ENCODE measurements at regions not wholly inside any gene's neighbourhood (a gene's known extent, or its start where the extent isn't known, plus 50 kb on each side); places are given as distances from the start of the nearest gene placed in this dataset.

DNA sequence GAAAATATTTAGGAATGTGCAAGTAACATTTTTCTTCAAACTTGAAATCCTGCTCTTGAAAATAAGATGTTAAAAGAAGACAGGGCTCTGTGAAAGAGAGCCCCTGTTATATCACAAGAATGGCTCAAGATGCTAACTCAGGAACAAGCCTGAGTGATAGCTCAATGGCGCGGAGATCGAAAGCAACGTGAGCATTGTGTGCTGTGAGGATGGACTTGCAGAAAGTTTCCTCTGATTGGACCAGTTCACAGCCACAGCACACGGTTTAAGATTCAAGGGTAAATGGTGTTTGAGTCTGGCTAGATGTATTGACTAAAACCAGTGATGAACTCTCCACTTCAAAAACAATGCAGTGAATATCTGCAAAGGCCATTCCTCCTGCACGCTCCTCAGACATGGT, 2387.0 kb downstream of the MAT2B start:
- no peaks in the 10 kb centered on the region for H3K27me3 Mint-ChIP-seq (ENCODE audit: low read depth)
- ChIA-PET POLR2A (no interaction called here), CTCF (no interaction called here)
- H3K4me1 Mint-ChIP-seq (ENCODE audit: low read depth) = no peaks in the 10 kb centered on the region
- H3K27ac Mint-ChIP-seq = no peak overlapping the region
- ATAC-seq (no peak), DNase-seq (no peak)
- peaks cover 15% of the 10 kb centered on the region for H3K9me3 Mint-ChIP-seq (ENCODE audit: insufficient read depth)
- no peaks in the 10 kb centered on the region for H3K36me3 Mint-ChIP-seq (ENCODE audit: low read depth)
- H3K4me3 Mint-ChIP-seq = no peak overlapping the region

- peaks cover 21% of the 10 kb centered on the region for H3K9me3 Mint-ChIP-seq (ENCODE audit: insufficient read depth)
- no peaks in the 10 kb centered on the region for H3K27me3 Mint-ChIP-seq (ENCODE audit: low read depth)
- no peak overlapping the region for H3K27ac Mint-ChIP-seq
- H3K4me1 Mint-ChIP-seq (ENCODE audit: low read depth) = no peaks in the 10 kb centered on the region
- CTCF ChIA-PET = no interaction called here
- no peak overlapping the region for H3K4me3 Mint-ChIP-seq
- H3K36me3 Mint-ChIP-seq (ENCODE audit: low read depth) = no peaks in the 10 kb centered on the region
- POLR2A ChIA-PET = no interaction called here
- ATAC-seq (no peak), DNase-seq (no peak)
Measured at GRCh38 chr5:165894916-165895315, 2389.5 kb downstream of the MAT2B start.

GRCh38 chr5:165903835-165904234, 2387.6 kb upstream of the WWC1 start:
- Mint-ChIP-seq H3K4me3 (no peak overlapping the region), H3K4me1 (ENCODE audit: low read depth) (no peaks in the 10 kb centered on the region), H3K27me3 (ENCODE audit: low read depth) (no peaks in the 10 kb centered on the region), H3K36me3 (ENCODE audit: low read depth) (no peaks in the 10 kb centered on the region), H3K9me3 (ENCODE audit: insufficient read depth) (peaks cover 16% of the 10 kb centered on the region), H3K27ac (no peak overlapping the region)
- no peak for DNase-seq
- ChIA-PET CTCF (no interaction called here), POLR2A (no interaction called here)
- ATAC-seq = no peak

- ChIA-PET POLR2A (no interaction called here), CTCF (no interaction called here)
- peaks cover 10% of the 10 kb centered on the region for H3K9me3 Mint-ChIP-seq (ENCODE audit: insufficient read depth)
Measured at GRCh38 chr5:165906871-165907270, 2384.6 kb upstream of the WWC1 start.

DNA sequence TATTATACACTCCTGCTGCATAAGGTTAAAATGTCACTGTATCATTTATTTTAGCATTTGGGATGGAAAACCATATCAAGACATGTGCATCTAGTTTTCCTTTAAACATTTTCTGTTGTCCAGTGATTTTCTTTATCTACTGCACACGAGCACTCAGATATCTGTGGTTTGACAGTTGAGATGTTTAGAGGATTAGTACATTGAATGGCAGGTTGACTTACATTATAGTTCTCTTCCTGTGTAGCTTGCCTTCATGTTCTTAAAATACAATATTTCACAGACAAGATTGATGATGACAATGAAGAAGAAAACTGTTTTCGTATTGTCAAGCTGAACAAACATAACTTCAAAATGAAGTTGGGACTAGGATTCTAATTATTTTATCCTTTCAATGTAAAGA, 2378.4 kb upstream of the WWC1 start:
- POLR2A ChIA-PET = no interaction called here
- H3K36me3 Mint-ChIP-seq (ENCODE audit: low read depth) = no peaks in the 10 kb centered on the region
- CTCF ChIA-PET = no interaction called here
- peaks cover 19% of the 10 kb centered on the region for H3K9me3 Mint-ChIP-seq (ENCODE audit: insufficient read depth)
- no peak for DNase-seq
- H3K27me3 Mint-ChIP-seq (ENCODE audit: low read depth) = no peaks in the 10 kb centered on the region
- H3K4me1 Mint-ChIP-seq (ENCODE audit: low read depth) = no peaks in the 10 kb centered on the region
- H3K4me3 Mint-ChIP-seq = no peak overlapping the region
- ATAC-seq = no peak
- no peak overlapping the region for H3K27ac Mint-ChIP-seq

More at GRCh38 chr5:165906871-165907270, 2384.6 kb upstream of the WWC1 start:
- no peak for ATAC-seq
- H3K36me3 Mint-ChIP-seq (ENCODE audit: low read depth) = no peaks in the 10 kb centered on the region
- H3K27ac Mint-ChIP-seq = no peak overlapping the region
- no peaks in the 10 kb centered on the region for H3K4me1 Mint-ChIP-seq (ENCODE audit: low read depth)
- H3K27me3 Mint-ChIP-seq (ENCODE audit: low read depth) = no peaks in the 10 kb centered on the region
- DNase-seq = no peak
- no peak overlapping the region for H3K4me3 Mint-ChIP-seq

- H3K4me1 Mint-ChIP-seq (ENCODE audit: low read depth) = no peaks in the 10 kb centered on the region
Measured at GRCh38 chr5:165914456-165914855, 2377.0 kb upstream of the WWC1 start.

DNA sequence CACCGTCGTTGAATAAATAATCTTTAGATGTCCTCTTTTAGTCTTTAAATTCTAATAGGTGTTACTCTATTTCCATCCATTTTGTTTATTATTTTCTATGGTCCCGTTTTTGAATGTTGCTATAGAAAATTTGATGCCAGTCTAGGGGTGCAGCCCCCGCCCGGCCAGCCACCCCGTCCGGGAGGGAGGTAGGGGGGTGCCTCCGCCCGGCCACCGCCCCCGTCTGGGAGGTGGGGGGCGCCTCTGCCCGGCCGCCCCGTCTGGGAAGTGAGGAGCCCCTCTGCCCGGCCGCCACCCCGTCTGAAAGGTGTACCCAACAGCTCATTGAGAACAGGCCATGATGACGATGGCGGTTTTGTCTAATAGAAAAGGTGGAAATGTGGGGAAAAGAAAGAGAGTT, 2372.2 kb upstream of the WWC1 start:
- CTCF ChIA-PET = no interaction called here
- peaks cover 29% of the 10 kb centered on the region for H3K9me3 Mint-ChIP-seq (ENCODE audit: insufficient read depth)
- DNase-seq (no peak), ATAC-seq (no peak)
- H3K36me3 Mint-ChIP-seq (ENCODE audit: low read depth) = no peaks in the 10 kb centered on the region
- no peak overlapping the region for H3K27ac Mint-ChIP-seq
- no peaks in the 10 kb centered on the region for H3K4me1 Mint-ChIP-seq (ENCODE audit: low read depth)
- POLR2A ChIA-PET = no interaction called here
- H3K27me3 Mint-ChIP-seq (ENCODE audit: low read depth) = no peaks in the 10 kb centered on the region
- H3K4me3 Mint-ChIP-seq = no peak overlapping the region

More at GRCh38 chr5:165914456-165914855, 2377.0 kb upstream of the WWC1 start:
- ATAC-seq (no peak), DNase-seq (no peak)
- Mint-ChIP-seq H3K4me3 (no peak overlapping the region), H3K27me3 (ENCODE audit: low read depth) (no peaks in the 10 kb centered on the region), H3K36me3 (ENCODE audit: low read depth) (no peaks in the 10 kb centered on the region), H3K9me3 (ENCODE audit: insufficient read depth) (peaks cover 23% of the 10 kb centered on the region), H3K27ac (no peak overlapping the region)
- ChIA-PET POLR2A (no interaction called here), CTCF (no interaction called here)

DNA sequence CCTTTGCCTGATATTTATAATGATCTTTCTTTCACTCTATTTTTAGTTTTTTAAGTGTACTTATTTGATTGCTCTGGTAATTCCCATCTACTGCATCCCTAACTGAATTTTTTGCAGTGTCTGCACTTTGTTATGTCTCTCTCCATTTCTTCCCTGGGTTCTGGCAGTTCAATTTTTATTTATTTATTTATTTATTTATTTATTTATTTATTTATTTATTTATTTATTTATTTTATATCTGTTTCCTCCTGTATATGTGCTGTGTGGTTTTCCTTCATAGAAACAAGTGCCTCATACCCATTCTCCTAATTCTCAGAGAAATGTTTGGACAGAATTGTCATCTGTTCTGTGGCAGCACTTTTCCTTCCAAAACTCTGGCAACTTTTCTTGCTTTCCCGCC, 2370.8 kb upstream of the WWC1 start:
- no peak for DNase-seq
- peaks cover 30% of the 10 kb centered on the region for H3K9me3 Mint-ChIP-seq (ENCODE audit: insufficient read depth)
- ChIA-PET POLR2A (no interaction called here), CTCF (no interaction called here)
- no peak overlapping the region for H3K27ac Mint-ChIP-seq
- H3K4me3 Mint-ChIP-seq = no peak overlapping the region
- no peaks in the 10 kb centered on the region for H3K27me3 Mint-ChIP-seq (ENCODE audit: low read depth)
- no peak for ATAC-seq
- no peaks in the 10 kb centered on the region for H3K36me3 Mint-ChIP-seq (ENCODE audit: low read depth)
- H3K4me1 Mint-ChIP-seq (ENCODE audit: low read depth) = no peaks in the 10 kb centered on the region

- Mint-ChIP-seq H3K36me3 (ENCODE audit: low read depth) (no peaks in the 10 kb centered on the region), H3K9me3 (ENCODE audit: insufficient read depth) (peaks cover 18% of the 10 kb centered on the region), H3K4me1 (ENCODE audit: low read depth) (no peaks in the 10 kb centered on the region), H3K27ac (no peak overlapping the region), H3K27me3 (ENCODE audit: low read depth) (no peaks in the 10 kb centered on the region), H3K4me3 (no peak overlapping the region)
- CTCF ChIA-PET = no interaction called here
- DNase-seq (no peak), ATAC-seq (no peak)
- POLR2A ChIA-PET = no interaction called here
Measured at GRCh38 chr5:165928971-165929370, 2362.5 kb upstream of the WWC1 start.

GRCh38 chr5:165940541-165940940, 2350.9 kb upstream of the WWC1 start:
- no peak for DNase-seq
- H3K4me1 Mint-ChIP-seq (ENCODE audit: low read depth) = no peaks in the 10 kb centered on the region
- H3K4me3 Mint-ChIP-seq = no peak overlapping the region
- CTCF ChIA-PET = no interaction called here
- H3K9me3 Mint-ChIP-seq (ENCODE audit: insufficient read depth) = peaks cover 11% of the 10 kb centered on the region
- no peaks in the 10 kb centered on the region for H3K27me3 Mint-ChIP-seq (ENCODE audit: low read depth)
- H3K36me3 Mint-ChIP-seq (ENCODE audit: low read depth) = no peaks in the 10 kb centered on the region
- POLR2A ChIA-PET = no interaction called here
- no peak overlapping the region for H3K27ac Mint-ChIP-seq
- no peak for ATAC-seq

DNA sequence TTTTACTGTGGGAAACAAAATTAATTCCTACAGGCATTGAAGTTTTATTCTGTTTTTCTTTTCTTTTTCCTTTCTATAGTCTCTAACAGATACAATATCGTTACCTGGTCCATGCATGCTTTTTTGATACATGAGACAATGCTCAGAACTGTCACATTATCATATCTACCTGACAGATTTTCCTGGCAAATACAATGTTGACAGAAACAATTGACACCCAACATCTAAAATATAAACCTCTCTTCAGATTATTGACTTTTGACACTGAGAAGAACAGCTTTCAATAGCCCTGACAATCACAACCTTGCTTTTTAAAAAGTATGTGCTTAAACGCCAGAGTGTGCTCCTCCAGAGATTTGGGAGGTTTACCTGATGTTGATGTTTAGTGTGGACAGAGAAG, 2334.6 kb upstream of the WWC1 start:
- Mint-ChIP-seq H3K27me3 (ENCODE audit: low read depth) (no peaks in the 10 kb centered on the region), H3K36me3 (ENCODE audit: low read depth) (no peaks in the 10 kb centered on the region), H3K27ac (no peak overlapping the region), H3K4me1 (ENCODE audit: low read depth) (no peaks in the 10 kb centered on the region), H3K9me3 (ENCODE audit: insufficient read depth) (peaks cover 4% of the 10 kb centered on the region), H3K4me3 (no peak overlapping the region)
- no peak for ATAC-seq
- POLR2A ChIA-PET = no interaction called here
- CTCF ChIA-PET = no interaction called here
- no peak for DNase-seq

DNA sequence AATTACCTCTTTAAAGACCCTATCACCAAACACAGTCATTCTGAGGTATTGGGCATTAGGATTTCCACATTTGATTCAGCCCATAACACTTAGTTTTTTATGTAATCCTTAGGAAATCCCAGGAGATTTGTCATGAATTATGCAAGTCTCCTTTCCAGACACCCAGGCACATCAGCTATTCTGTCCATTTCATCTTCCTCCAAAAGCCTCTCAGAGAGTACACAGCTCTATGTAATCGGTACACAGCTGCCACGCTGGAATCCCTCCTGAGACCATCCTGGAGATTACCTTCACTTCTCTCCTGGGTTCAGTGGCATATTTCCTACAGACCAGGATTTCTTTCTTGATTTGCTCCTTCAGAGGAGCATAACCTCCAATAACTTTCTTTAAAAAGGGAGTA, 2309.8 kb upstream of the WWC1 start:
- DNase-seq = no peak
- no peaks in the 10 kb centered on the region for H3K36me3 Mint-ChIP-seq (ENCODE audit: low read depth)
- CTCF ChIA-PET = no interaction called here
- H3K9me3 Mint-ChIP-seq (ENCODE audit: insufficient read depth) = peaks cover 3% of the 10 kb centered on the region
- H3K4me3 Mint-ChIP-seq = no peak overlapping the region
- H3K4me1 Mint-ChIP-seq (ENCODE audit: low read depth) = no peaks in the 10 kb centered on the region
- POLR2A ChIA-PET = no interaction called here
- H3K27me3 Mint-ChIP-seq (ENCODE audit: low read depth) = no peaks in the 10 kb centered on the region
- no peak overlapping the region for H3K27ac Mint-ChIP-seq
- no peak for ATAC-seq

DNA sequence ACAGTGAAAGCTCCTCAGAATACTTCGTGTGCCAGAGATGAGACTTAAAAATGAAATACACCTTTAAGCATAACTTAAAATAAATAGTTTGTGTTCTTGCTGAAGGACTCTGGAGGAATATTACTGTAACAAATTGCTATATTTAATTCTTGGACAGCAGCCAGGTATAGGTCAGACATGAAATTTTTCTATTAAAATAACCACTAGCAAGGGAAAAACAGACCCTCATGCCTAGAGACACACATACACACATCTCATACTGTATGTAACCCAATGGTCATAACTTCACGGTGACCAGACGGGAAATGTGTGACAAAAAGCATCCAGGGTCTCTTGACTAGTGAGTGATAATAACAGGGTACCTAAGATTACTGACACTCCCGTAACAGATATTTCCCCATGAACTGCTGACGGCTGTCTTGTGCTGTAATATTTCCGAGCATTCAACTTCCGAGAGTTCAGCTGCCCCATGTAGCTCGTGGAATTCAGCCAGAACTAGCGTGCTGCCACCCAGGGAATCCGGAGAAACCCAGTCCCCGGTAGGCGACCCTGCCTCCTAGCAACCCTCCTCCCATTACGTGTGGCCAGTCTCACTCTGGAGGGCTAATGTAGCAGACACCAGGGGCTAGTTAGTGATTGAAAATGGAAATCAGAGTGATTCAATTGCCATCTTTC, 2295.1 kb upstream of the WWC1 start:
- H3K4me3 Mint-ChIP-seq = no peak overlapping the region
- POLR2A ChIA-PET = no interaction called here
- ATAC-seq = no peak

More for the DNA sequence above, 2295.1 kb upstream of the WWC1 start:
- CTCF ChIA-PET = no interaction called here
- H3K36me3 Mint-ChIP-seq (ENCODE audit: low read depth) = no peaks in the 10 kb centered on the region
- no peak overlapping the region for H3K27ac Mint-ChIP-seq
- H3K27me3 Mint-ChIP-seq (ENCODE audit: low read depth) = no peaks in the 10 kb centered on the region
- no peak for DNase-seq
- H3K9me3 Mint-ChIP-seq (ENCODE audit: insufficient read depth) = peaks cover 7% of the 10 kb centered on the region
- H3K4me1 Mint-ChIP-seq (ENCODE audit: low read depth) = no peaks in the 10 kb centered on the region

Measured in activated CD8-positive, alpha-beta T cell treated with anti-CD3 and anti-CD28 coated beads, Interleukin-2, amount 10 ng/mL, durations not matched to agents 7 days and 5 days (primary cell).